CD14-positive monocyte (primary cell): ENCODE measurements at regions not wholly inside any gene's neighbourhood (a gene's known extent, or its start where the extent isn't known, plus 50 kb on each side); places are given as distances from the start of the nearest gene placed in this dataset.

Source experiments
- DNase-seq, 3 donors: peaks; one replicate each; pipeline ENCODE4 v3.0.0-alpha.2; 2011 to 2022
- H2AFZ ChIP-seq: 2 replicates; pipeline ENCODE4 v1.6.0; 2012; ENCODE audit warnings: mild to moderate bottlenecking, low read depth, low read length, inconsistent platforms; ENCODE audit not compliant: insufficient read depth, poor library complexity, severe bottlenecking
- H3K27ac ChIP-seq, 2 donors: 1 replicate in 1 of 2; 2 replicates in 1 of 2; pipeline ENCODE4 v1.5.1; 2012 to 2013; ENCODE audit warnings: low read length in 2 of 2, control low read depth in 1 of 2, inconsistent platforms in 1 of 2, low read depth in 1 of 2, mild to moderate bottlenecking in 1 of 2
- H3K27me3 ChIP-seq, 2 donors: one replicate each; pipeline versions ENCODE4 v1.6.0 to v1.6.1; 2011 to 2013; ENCODE audit warnings: low read length in 2 of 2; ENCODE audit not compliant: control insufficient read depth in 2 of 2, insufficient read depth in 2 of 2
- H3K36me3 ChIP-seq, 2 donors: replicated peaks in 1 of 2; 1 replicate in 1 of 2; 2 replicates in 1 of 2; pipeline versions ENCODE4 v1.5.1 to v1.6.1; 2012 to 2013; ENCODE audit warnings: low read length in 2 of 2, control low read depth in 1 of 2, inconsistent platforms in 1 of 2, mild to moderate bottlenecking in 1 of 2; ENCODE audit not compliant: insufficient read depth in 2 of 2, control insufficient read depth in 1 of 2
- H3K4me1 ChIP-seq, 2 donors: 1 replicate in 1 of 2; 2 replicates in 1 of 2; pipeline versions ENCODE4 v1.5.1 to v1.6.1; 2012 to 2013; ENCODE audit warnings: low read length in 2 of 2, control low read depth in 1 of 2, inconsistent platforms in 1 of 2, mild to moderate bottlenecking in 1 of 2, moderate library complexity in 1 of 2; ENCODE audit not compliant: insufficient read depth in 2 of 2, control insufficient read depth in 1 of 2
- H3K4me2 ChIP-seq: replicated peaks from 2 replicates; pipeline ENCODE3; 2012; ENCODE audit warnings: low read length, moderate library complexity, mild to moderate bottlenecking; ENCODE audit not compliant: poor library complexity, severe bottlenecking; ENCODE audit errors: extremely low read depth
- H3K4me3 ChIP-seq, 3 experiments: fragments of 200-600 bp in 1 of 3; sonication (generic) in 1 of 3; replicated peaks in 1 of 3; 1 replicate in 2 of 3; 2 replicates in 1 of 3; pipeline ENCODE4 v1.5.1; 2011 to 2013; ENCODE audit warnings: low read length in 3 of 3, mild to moderate bottlenecking in 3 of 3, control low read depth in 2 of 3, low read depth in 2 of 3, inconsistent platforms in 1 of 3, moderate library complexity in 1 of 3
- H3K79me2 ChIP-seq: 2 replicates; pipeline ENCODE4 v1.6.0; 2012; ENCODE audit warnings: mild to moderate bottlenecking, control low read depth, inconsistent platforms, low read length, moderate library complexity; ENCODE audit not compliant: insufficient read depth
- H3K9ac ChIP-seq: 2 replicates; pipeline ENCODE4 v1.6.0; 2017; ENCODE audit warnings: low read length, mild to moderate bottlenecking; ENCODE audit not compliant: insufficient read depth, poor library complexity, severe bottlenecking
- H3K9me3 ChIP-seq, 2 donors: replicated peaks in 1 of 2; 1 replicate in 1 of 2; 2 replicates in 1 of 2; pipeline versions ENCODE4 v1.5.1 to v1.6.1; 2012 to 2013; ENCODE audit warnings: low read length in 2 of 2, control low read depth in 1 of 2; ENCODE audit not compliant: control insufficient read depth in 1 of 2, insufficient read depth in 1 of 2
- H4K20me1 ChIP-seq: 2 replicates; pipeline ENCODE4 v1.6.0; 2012; ENCODE audit warnings: mild to moderate bottlenecking, low read length, control low read depth, moderate library complexity; ENCODE audit not compliant: insufficient read depth
- H3K27ac Mint-ChIP-seq, 7 donors: one replicate each; pipeline ENCODE4 v1.8.0; 2020; ENCODE audit warnings: mild to moderate bottlenecking in 7 of 7, mixed read lengths in 7 of 7, moderate library complexity in 6 of 7, inconsistent platforms in 2 of 7
- H3K27me3 Mint-ChIP-seq, 3 donors: one replicate each; pipeline ENCODE4 v1.8.0; 2021 to 2022; ENCODE audit warnings: low read depth in 3 of 3, mild to moderate bottlenecking in 3 of 3, mixed read lengths in 3 of 3, moderate library complexity in 3 of 3, inconsistent platforms in 1 of 3
- H3K36me3 Mint-ChIP-seq, 2 donors: one replicate each; pipeline ENCODE4 v1.8.0; 2020; ENCODE audit warnings: mixed read lengths in 2 of 2, inconsistent platforms in 1 of 2, mild to moderate bottlenecking in 1 of 2
- H3K4me1 Mint-ChIP-seq: one replicate; pipeline ENCODE4 v1.8.0; 2020; ENCODE audit warnings: mild to moderate bottlenecking, mixed read lengths
- H3K4me3 Mint-ChIP-seq, 2 donors: one replicate each; pipeline ENCODE4 v1.8.0; 2020; ENCODE audit warnings: mild to moderate bottlenecking in 2 of 2, mixed read lengths in 2 of 2, moderate library complexity in 1 of 2
- H3K9me3 Mint-ChIP-seq, 7 donors: one replicate each; pipeline ENCODE4 v1.8.0; 2020 to 2022; ENCODE audit warnings: mixed read lengths in 7 of 7, mild to moderate bottlenecking in 6 of 7, moderate library complexity in 6 of 7, inconsistent platforms in 2 of 7
- WGBS: methylation state at CpG from one replicate; pipeline ENCODE4 v1.1.5; 2013; ENCODE audit warnings: missing lambda C conversion rate; ENCODE audit not compliant: insufficient coverage; 5-methylcytosine and 5-hydroxymethylcytosine counted together
- intact Hi-C, 2 donors: fragments of 100-400 bp; cut with micrococcal nuclease; formaldehyde crosslinking; loops; one replicate each; pipeline versions ENCODE4 v1.15.0 to v1.15.1; 2023
- TF ChIP-seq, protein P1 (sequence below): fragments of 200-600 bp; IDR thresholded peaks from one replicate; pipeline ENCODE4 v1.8.0; 2022; ENCODE audit warnings: antibody characterized with exemption, mild to moderate bottlenecking

DNA sequence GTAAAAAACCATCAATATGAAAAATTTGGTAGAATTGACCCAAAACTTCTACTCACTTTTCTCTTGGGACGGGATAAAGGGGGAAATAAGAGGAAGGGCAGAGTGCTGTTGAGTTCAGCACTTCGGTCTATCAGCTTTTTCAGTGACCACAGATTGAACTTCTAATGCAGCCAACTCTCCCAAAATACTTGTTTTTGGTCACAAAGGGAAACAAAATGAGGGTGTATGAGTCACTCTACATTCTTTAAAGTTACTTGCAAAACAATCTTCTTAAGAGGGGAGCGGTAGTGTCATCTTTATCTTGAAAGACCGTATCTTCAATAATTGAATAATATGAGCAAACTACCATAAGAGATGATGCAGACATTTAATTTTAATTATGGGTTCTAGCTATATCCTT is 661.3 kb downstream of the CD109 start:
- Histone ChIP-seq H3K9me3 (no peaks in the 10 kb centered on the region), H3K79me2 (no peaks in the 10 kb centered on the region), H3K4me1 (no peaks in the 10 kb centered on the region), H3K4me3 (no peak overlapping the region), H3K27ac (no peak overlapping the region), H4K20me1 (no peaks in the 10 kb centered on the region), H3K9ac (no peak overlapping the region), H3K36me3 (no peaks in the 10 kb centered on the region), H3K27me3 (no peaks in the 10 kb centered on the region), H2AFZ (no peak overlapping the region), H3K4me2 (no peak overlapping the region)
- H3K27ac Mint-ChIP-seq, result no peak overlapping the region
- WGBS, result no CpG with 5 or more reads among the region's 4 CpGs
- TF ChIP-seq, protein P1, sequence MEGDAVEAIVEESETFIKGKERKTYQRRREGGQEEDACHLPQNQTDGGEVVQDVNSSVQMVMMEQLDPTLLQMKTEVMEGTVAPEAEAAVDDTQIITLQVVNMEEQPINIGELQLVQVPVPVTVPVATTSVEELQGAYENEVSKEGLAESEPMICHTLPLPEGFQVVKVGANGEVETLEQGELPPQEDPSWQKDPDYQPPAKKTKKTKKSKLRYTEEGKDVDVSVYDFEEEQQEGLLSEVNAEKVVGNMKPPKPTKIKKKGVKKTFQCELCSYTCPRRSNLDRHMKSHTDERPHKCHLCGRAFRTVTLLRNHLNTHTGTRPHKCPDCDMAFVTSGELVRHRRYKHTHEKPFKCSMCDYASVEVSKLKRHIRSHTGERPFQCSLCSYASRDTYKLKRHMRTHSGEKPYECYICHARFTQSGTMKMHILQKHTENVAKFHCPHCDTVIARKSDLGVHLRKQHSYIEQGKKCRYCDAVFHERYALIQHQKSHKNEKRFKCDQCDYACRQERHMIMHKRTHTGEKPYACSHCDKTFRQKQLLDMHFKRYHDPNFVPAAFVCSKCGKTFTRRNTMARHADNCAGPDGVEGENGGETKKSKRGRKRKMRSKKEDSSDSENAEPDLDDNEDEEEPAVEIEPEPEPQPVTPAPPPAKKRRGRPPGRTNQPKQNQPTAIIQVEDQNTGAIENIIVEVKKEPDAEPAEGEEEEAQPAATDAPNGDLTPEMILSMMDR, result no peak
- intact Hi-C loops, result no loop called here
- H3K9me3 Mint-ChIP-seq, result no peaks in the 10 kb centered on the region
- no peak for DNase-seq
- no peaks in the 10 kb centered on the region for H3K4me1 Mint-ChIP-seq
- no peaks in the 10 kb centered on the region for H3K27me3 Mint-ChIP-seq
- H3K4me3 Mint-ChIP-seq, result no peak overlapping the region
- no peaks in the 10 kb centered on the region for H3K36me3 Mint-ChIP-seq

DNA sequence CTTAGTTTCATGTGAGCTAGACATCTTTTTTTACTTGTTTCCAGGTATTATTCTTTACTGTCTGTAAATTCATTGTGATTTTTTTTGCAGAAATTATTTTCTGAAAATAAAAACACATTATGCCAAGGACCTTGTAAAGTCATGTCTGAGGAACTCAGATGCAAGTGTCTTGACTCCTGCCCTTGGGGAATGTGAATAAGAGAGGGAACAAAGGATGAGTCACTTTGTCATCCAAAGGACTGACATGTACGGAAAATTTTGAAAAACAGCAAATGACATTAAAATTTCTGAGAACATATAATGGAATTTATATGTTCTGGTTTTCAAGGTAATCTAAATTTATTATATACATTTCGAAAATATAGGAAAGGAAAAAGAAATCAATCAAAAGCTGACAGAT is 660.4 kb downstream of the CD109 start:
- Histone ChIP-seq H3K4me3 (no peak overlapping the region), H3K27ac (no peak overlapping the region), H3K4me1 (no peaks in the 10 kb centered on the region), H3K36me3 (no peaks in the 10 kb centered on the region), H2AFZ (no peak overlapping the region), H3K9me3 (no peaks in the 10 kb centered on the region), H3K27me3 (no peaks in the 10 kb centered on the region), H4K20me1 (no peaks in the 10 kb centered on the region), H3K9ac (no peak overlapping the region), H3K4me2 (no peak overlapping the region), H3K79me2 (no peaks in the 10 kb centered on the region)
- WGBS, result no CpG with 5 or more reads among the region's 2 CpGs
- TF ChIP-seq, protein P1, result no peak
- Mint-ChIP-seq H3K36me3 (no peaks in the 10 kb centered on the region), H3K4me3 (no peak overlapping the region), H3K27me3 (no peaks in the 10 kb centered on the region), H3K4me1 (no peaks in the 10 kb centered on the region), H3K27ac (no peak overlapping the region), H3K9me3 (no peaks in the 10 kb centered on the region)
- no peak for DNase-seq
- intact Hi-C loops, result no loop called here
